SK-N-SH (cell line): ENCODE measurements at regions not wholly inside any gene's neighbourhood (a gene's known extent, or its start where the extent isn't known, plus 50 kb on each side); places are given as distances from the start of the nearest gene placed in this dataset.

ENCODE experiments used
- CTCF ChIA-PET: fragments of 300-600, 350-600 bp; formaldehyde crosslinking; extraction: SDS; loops from one replicate; lab custom pipeline; 2021; lab: Yijun Ruan, JAX
- POLR2A ChIA-PET: fragments of 350-600 bp; sonication (Branson Sonifier 250); formaldehyde crosslinking; extraction: SDS; loops from one replicate; lab custom pipeline; 2020; ENCODE audit warnings: antibody characterized with exemption, inconsistent platforms; lab: Yijun Ruan, JAX
- DNase-seq: peaks from one replicate; pipeline ENCODE4 v3.0.0; 2012
- H2AFZ ChIP-seq: fragments of 200-600 bp; sonication (generic); 2 replicates; pipeline ENCODE4 v1.8.1; 2016; ENCODE audit warnings: antibody characterized with exemption, mild to moderate bottlenecking, low read depth
- H3F3A ChIP-seq: fragments of 200-600 bp; sonication (generic); replicated peaks from 2 replicates; pipeline ENCODE3; 2016; ENCODE audit warnings: antibody characterized with exemption, mild to moderate bottlenecking; ENCODE audit not compliant: insufficient read depth
- H3K27ac ChIP-seq, 2 experiments: fragments of 200-500 bp in 1 of 2; fragments of 200-600 bp in 1 of 2; sonication (Bioruptor generic) in 1 of 2; sonication (generic), shearing (Covaris generic) in 1 of 2; 2 replicates each; pipeline versions ENCODE4 v1.5.1 to v1.6.1; 2014 to 2016; ENCODE audit warnings: low read depth in 2 of 2, inconsistent platforms in 1 of 2, low read length in 1 of 2, mild to moderate bottlenecking in 1 of 2, mixed read lengths in 1 of 2
- H3K27me3 ChIP-seq: fragments of 200-600 bp; sonication (generic), shearing (Covaris generic); 2 replicates; pipeline ENCODE4 v1.6.1; 2016; ENCODE audit warnings: mixed run types; ENCODE audit not compliant: insufficient read depth
- H3K36me3 ChIP-seq, 2 experiments: fragments of 200-500 bp in 1 of 2; fragments of 200-600 bp in 1 of 2; sonication (Bioruptor generic) in 1 of 2; sonication (generic) in 1 of 2; replicated peaks in 1 of 2; 2 replicates each; pipeline versions ENCODE3 to v1.5.1; 2014 to 2016; ENCODE audit warnings: low read length in 1 of 2, mild to moderate bottlenecking in 1 of 2; ENCODE audit not compliant: insufficient read depth in 2 of 2, control insufficient read depth in 1 of 2
- H3K4me1 ChIP-seq, 2 experiments: fragments of 200-500 bp in 1 of 2; fragments of 200-600 bp in 1 of 2; sonication (Bioruptor generic) in 1 of 2; sonication (generic), shearing (Covaris generic) in 1 of 2; 2 replicates each; pipeline versions ENCODE4 v1.5.1 to v1.6.1; 2014 to 2016; ENCODE audit warnings: low read depth in 1 of 2, low read length in 1 of 2, mixed run types in 1 of 2; ENCODE audit not compliant: insufficient read depth in 2 of 2, control insufficient read depth in 1 of 2
- H3K4me2 ChIP-seq: fragments of 200-600 bp; sonication (generic), shearing (Covaris generic); 2 replicates; pipeline ENCODE4 v1.6.1; 2017; ENCODE audit warnings: mixed run types
- H3K4me3 ChIP-seq, 2 experiments: fragments of 200-500 bp in 1 of 2; fragments of 200-600 bp in 1 of 2; sonication (Bioruptor generic) in 1 of 2; sonication (generic), shearing (Covaris generic) in 1 of 2; 2 replicates each; pipeline versions ENCODE4 v1.5.1 to v1.8.1; 2014 to 2016; ENCODE audit warnings: low read depth in 2 of 2, inconsistent platforms in 1 of 2, low read length in 1 of 2, mild to moderate bottlenecking in 1 of 2, mixed read lengths in 1 of 2, moderate library complexity in 1 of 2
- H3K79me2 ChIP-seq: fragments of 200-600 bp; sonication (generic); 2 replicates; pipeline ENCODE4 v1.8.1; 2017; ENCODE audit warnings: mild to moderate bottlenecking; ENCODE audit not compliant: insufficient read depth
- H3K9ac ChIP-seq: fragments of 200-600 bp; sonication (generic); 2 replicates; pipeline ENCODE4 v1.6.1; 2017; ENCODE audit warnings: mixed run types
- H3K9me2 ChIP-seq: fragments of 200-600 bp; sonication (generic); 2 replicates; pipeline ENCODE4 v1.6.1; 2017; ENCODE audit warnings: mixed run types
- H3K9me3 ChIP-seq: fragments of 200-600 bp; sonication (generic); 2 replicates; pipeline ENCODE4 v1.6.1; 2017; ENCODE audit warnings: mixed run types, mild to moderate bottlenecking, moderate library complexity
- H4K20me1 ChIP-seq: fragments of 200-600 bp; sonication (generic); 2 replicates; pipeline ENCODE4 v1.6.1; 2017; ENCODE audit warnings: mild to moderate bottlenecking, mixed run types; ENCODE audit not compliant: insufficient read depth
- CHD2 ChIP-seq: fragments of 150-350 bp; IDR thresholded peaks from 2 replicates; pipeline ENCODE4 v1.6.1; 2018; ENCODE audit warnings: low read length; ENCODE audit not compliant: partially characterized antibody
- CTCF ChIP-seq: fragments of 200-600 bp; sonication (generic); IDR thresholded peaks from 2 replicates; pipeline ENCODE4 v1.6.1; 2017; ENCODE audit warnings: antibody characterized with exemption, mild to moderate bottlenecking, moderate library complexity
- EP300 ChIP-seq, 2 experiments: IDR thresholded peaks; 2 replicates each; pipeline versions ENCODE4 v1.4.0 to v1.6.1; 2012; ENCODE audit warnings: borderline replicate concordance in 1 of 2, low read depth in 1 of 2, low read length in 1 of 2
- EZH2phosphoT487 ChIP-seq: fragments of 200-600 bp; sonication (generic); IDR thresholded peaks from 2 replicates; pipeline ENCODE4 v1.6.1; 2017; ENCODE audit warnings: low read depth, mixed run types, mild to moderate bottlenecking, antibody characterized with exemption, moderate library complexity, borderline replicate concordance
- FOXJ3 ChIP-seq: sonication (generic); formaldehyde crosslinking; IDR thresholded peaks from 2 replicates; pipeline ENCODE4 v1.5.1; 2020; ENCODE audit warnings: mild to moderate bottlenecking, missing genetic modification reagents
- FOXM1 ChIP-seq: IDR thresholded peaks from 2 replicates; pipeline ENCODE4 v1.4.0; 2012; ENCODE audit warnings: low read depth, mild to moderate bottlenecking
- MAX ChIP-seq: IDR thresholded peaks from 2 replicates; pipeline ENCODE4 v1.4.0; 2012; ENCODE audit warnings: low read depth
- MEF2A ChIP-seq: IDR thresholded peaks from 2 replicates; pipeline ENCODE4 v1.4.0; 2012; ENCODE audit warnings: low read depth, borderline replicate concordance
- MXI1 ChIP-seq: IDR thresholded peaks from 2 replicates; pipeline ENCODE4 v1.6.1; 2012; ENCODE audit warnings: mild to moderate bottlenecking, low read depth, low read length, improper control_type of control experiment
- POLR2AphosphoS5 ChIP-seq: IDR thresholded peaks from 2 replicates; pipeline ENCODE4 v1.6.1; 2012; ENCODE audit warnings: low read depth, low read length
- RFX5 ChIP-seq: IDR thresholded peaks from 2 replicates; pipeline ENCODE4 v1.6.1; 2012; ENCODE audit warnings: mild to moderate bottlenecking, improper control_type of control experiment, low read length
- RXRA ChIP-seq: IDR thresholded peaks from 2 replicates; pipeline ENCODE4 v1.4.0; 2012; ENCODE audit warnings: low read depth, mild to moderate bottlenecking, borderline replicate concordance
- TCF12 ChIP-seq: IDR thresholded peaks from 2 replicates; pipeline ENCODE4 v1.4.0; 2012
- TEAD4 ChIP-seq: IDR thresholded peaks from 2 replicates; pipeline ENCODE4 v1.4.0; 2012; ENCODE audit warnings: mild to moderate bottlenecking, borderline replicate concordance; ENCODE audit not compliant: insufficient read depth
- WGBS: methylation state at CpG from one replicate; pipeline ENCODE4 v1.1.6; 2017; ENCODE audit warnings: low lambda C conversion rate; 5-methylcytosine and 5-hydroxymethylcytosine counted together
- TF ChIP-seq, protein P1 (sequence below): fragments of 150-350 bp; IDR thresholded peaks from 2 replicates; pipeline ENCODE4 v1.6.1; 2017; ENCODE audit warnings: antibody characterized with exemption, low read length, low read depth, borderline replicate concordance
- TF ChIP-seq, protein P2 (sequence below): IDR thresholded peaks from 2 replicates; pipeline ENCODE4 v1.4.0; 2012; ENCODE audit warnings: low read depth, borderline replicate concordance
- TF ChIP-seq, protein P3 (sequence below): IDR thresholded peaks from 2 replicates; pipeline ENCODE4; 2012

DNA sequence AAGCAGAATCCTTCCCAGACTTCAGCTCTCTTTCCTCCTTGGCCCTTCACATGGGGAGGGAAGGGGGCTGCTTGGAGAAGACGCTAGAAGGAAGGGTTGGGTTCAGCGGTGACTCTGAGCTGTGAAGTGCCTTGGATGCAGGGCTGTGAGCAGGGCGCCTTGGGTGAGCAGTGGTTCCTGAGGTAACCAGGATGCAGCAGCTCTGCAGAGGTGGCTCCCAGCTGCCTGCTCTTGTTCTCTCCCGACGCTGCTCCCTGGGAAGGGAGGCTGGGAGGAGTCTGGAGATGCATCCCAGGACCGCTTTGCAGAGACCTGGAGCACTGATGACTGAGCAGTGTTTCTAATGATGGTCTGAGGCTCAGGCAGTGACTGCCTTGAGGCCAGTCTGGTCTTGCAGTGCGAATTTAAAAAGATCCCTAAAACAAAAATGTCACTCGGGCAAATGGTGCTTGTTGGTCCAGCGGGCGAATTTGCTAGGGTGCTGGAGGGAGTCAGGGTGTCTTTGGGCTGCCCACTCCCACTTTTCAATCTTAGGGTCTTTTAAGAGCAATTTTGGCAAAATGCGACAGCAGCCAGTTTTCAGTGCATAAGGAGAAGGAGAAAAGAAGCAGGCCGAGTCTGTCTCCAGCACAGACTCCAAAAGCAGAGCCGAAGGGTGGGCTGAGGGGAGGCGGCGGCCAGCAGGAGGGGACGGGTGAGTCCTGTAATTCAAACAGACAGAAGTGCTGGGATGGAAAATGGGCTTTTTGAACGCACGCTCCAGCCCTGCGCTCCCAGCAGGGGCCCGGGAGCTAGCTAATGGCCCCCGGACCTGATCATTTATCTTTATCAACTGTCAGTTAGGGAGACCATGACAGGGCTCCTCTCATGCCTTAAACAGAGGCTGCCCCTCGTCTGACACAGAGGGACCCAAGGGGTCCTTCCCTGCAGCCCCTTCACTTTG lies 191.2 kb upstream of the SHH start:
- 7% methylated on average over 21 of the region's 22 CpGs for WGBS
- CTCF ChIA-PET, result no interaction called here

DNA sequence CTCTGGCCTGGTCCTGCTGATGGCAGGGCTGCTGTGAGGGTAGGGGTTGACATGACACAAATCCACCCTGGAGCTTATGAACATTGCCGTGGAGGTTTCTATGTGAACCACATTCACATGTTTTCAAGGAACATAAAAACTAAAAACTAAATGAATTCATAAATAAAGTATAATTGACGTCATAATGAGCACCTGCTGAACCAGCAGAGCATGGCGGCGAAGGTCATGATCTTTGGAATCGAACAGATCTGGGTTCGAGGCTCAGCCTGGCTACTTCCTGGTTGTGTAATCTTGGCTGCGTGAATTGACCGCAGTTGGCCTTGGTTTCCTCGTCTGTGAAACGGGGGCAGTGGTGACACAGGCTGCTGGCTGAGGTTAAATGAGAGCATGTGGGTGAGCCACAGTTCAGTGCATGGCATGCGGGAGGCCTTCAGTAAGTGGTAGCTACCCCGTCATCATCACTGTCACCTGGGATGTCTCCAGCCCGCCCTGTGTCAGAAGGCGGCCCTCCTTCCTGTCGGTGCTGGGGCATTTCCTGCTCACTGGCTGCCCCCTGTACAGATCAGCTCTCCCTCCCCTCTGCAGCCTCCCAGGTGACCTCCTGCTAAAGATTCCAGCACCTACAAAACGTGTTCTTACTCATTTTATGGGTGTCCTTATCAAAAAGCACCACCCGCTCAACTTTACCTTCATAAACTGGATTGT lies 190.3 kb upstream of the SHH start:
- Histone ChIP-seq H3K27ac (no peak overlapping the region), H2AFZ (no peak overlapping the region), H3K27me3 (peaks cover 96% of the 10 kb centered on the region), H3K36me3 (no peaks in the 10 kb centered on the region), H3K79me2 (no peaks in the 10 kb centered on the region), H3K9me2 (no peaks in the 10 kb centered on the region), H3K9me3 (no peaks in the 10 kb centered on the region), H3K9ac (no peak overlapping the region), H3K4me2 (no peak overlapping the region), H3K4me1 (no peaks in the 10 kb centered on the region), H3F3A (no peaks in the 10 kb centered on the region), H3K4me3 (no peak overlapping the region), H4K20me1 (no peaks in the 10 kb centered on the region)
- 36% methylated on average over 15 of the region's 17 CpGs for WGBS
- POLR2A ChIA-PET, result no interaction called here
- CTCF ChIA-PET, result no interaction called here
- DNase-seq, result no peak
- TF ChIP-seq CTCF (no peak), RXRA (no peak), POLR2AphosphoS5 (no peak), RFX5 (no peak), MXI1 (no peak), FOXJ3 (CRISPR knock-in tag) (no peak), EZH2phosphoT487 (no peak), TCF12 (no peak), MEF2A (no peak), EP300 (IDR thresholded peaks at IDR 0.05; ENCODE audit: borderline replicate concordance in 1 of 2, low read depth in 1 of 2, low read length in 1 of 2) (no peak), CHD2 (no peak)
- TF ChIP-seq, protein P1, sequence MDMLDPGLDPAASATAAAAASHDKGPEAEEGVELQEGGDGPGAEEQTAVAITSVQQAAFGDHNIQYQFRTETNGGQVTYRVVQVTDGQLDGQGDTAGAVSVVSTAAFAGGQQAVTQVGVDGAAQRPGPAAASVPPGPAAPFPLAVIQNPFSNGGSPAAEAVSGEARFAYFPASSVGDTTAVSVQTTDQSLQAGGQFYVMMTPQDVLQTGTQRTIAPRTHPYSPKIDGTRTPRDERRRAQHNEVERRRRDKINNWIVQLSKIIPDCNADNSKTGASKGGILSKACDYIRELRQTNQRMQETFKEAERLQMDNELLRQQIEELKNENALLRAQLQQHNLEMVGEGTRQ, result no peak

More for the DNA sequence above, 191.2 kb upstream of the SHH start:
- DNase-seq, result no peak
- Histone ChIP-seq H3K9me2 (no peaks in the 10 kb centered on the region), H3F3A (no peaks in the 10 kb centered on the region), H3K27me3 (peaks cover 86% of the 10 kb centered on the region), H3K4me3 (no peak overlapping the region), H3K4me1 (no peaks in the 10 kb centered on the region), H4K20me1 (no peaks in the 10 kb centered on the region), H3K4me2 (no peak overlapping the region), H3K79me2 (no peaks in the 10 kb centered on the region), H3K9me3 (no peaks in the 10 kb centered on the region), H3K36me3 (no peaks in the 10 kb centered on the region), H3K9ac (no peak overlapping the region), H3K27ac (no peak overlapping the region), H2AFZ (no peak overlapping the region)
- POLR2A ChIA-PET, result no interaction called here
- TF ChIP-seq CHD2, result no peak
- no peak for TF ChIP-seq TEAD4
- TF ChIP-seq, protein P2, sequence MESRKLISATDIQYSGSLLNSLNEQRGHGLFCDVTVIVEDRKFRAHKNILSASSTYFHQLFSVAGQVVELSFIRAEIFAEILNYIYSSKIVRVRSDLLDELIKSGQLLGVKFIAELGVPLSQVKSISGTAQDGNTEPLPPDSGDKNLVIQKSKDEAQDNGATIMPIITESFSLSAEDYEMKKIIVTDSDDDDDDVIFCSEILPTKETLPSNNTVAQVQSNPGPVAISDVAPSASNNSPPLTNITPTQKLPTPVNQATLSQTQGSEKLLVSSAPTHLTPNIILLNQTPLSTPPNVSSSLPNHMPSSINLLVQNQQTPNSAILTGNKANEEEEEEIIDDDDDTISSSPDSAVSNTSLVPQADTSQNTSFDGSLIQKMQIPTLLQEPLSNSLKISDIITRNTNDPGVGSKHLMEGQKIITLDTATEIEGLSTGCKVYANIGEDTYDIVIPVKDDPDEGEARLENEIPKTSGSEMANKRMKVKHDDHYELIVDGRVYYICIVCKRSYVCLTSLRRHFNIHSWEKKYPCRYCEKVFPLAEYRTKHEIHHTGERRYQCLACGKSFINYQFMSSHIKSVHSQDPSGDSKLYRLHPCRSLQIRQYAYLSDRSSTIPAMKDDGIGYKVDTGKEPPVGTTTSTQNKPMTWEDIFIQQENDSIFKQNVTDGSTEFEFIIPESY, result no peak
- no peak for TF ChIP-seq EP300 (IDR thresholded peaks at IDR 0.05; ENCODE audit: borderline replicate concordance in 1 of 2, low read depth in 1 of 2, low read length in 1 of 2)
- TF ChIP-seq MAX, result no peak
- TF ChIP-seq FOXJ3 (CRISPR knock-in tag), result no peak
- TF ChIP-seq, protein P3, sequence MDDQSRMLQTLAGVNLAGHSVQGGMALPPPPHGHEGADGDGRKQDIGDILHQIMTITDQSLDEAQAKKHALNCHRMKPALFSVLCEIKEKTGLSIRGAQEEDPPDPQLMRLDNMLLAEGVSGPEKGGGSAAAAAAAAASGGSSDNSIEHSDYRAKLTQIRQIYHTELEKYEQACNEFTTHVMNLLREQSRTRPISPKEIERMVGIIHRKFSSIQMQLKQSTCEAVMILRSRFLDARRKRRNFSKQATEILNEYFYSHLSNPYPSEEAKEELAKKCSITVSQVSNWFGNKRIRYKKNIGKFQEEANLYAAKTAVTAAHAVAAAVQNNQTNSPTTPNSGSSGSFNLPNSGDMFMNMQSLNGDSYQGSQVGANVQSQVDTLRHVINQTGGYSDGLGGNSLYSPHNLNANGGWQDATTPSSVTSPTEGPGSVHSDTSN, result no peak
- TF ChIP-seq FOXM1, result no peak
